ENCODE measurements at regions not wholly inside any gene's neighbourhood (a gene's known extent, or its start where the extent isn't known, plus 50 kb on each side); places are given as distances from the start of the nearest gene placed in this dataset.

- in situ Hi-C loops (cut with HindIII; ENCODE audit: extremely low pct_ligation_motif_present, low pct_unique_long_range_greater_than_20kb) = loop anchor here (25.0 kb wide), 1 partner anchor 717 kb away; no protein-coding TSS in a partner anchor
- Histone ChIP-seq H3K4me1 (ENCODE audit: insufficient read depth, low read length) (peaks cover 6% of the 10 kb centered on the region; the same call in 1 of the 2 replicates), H3K9ac (ENCODE audit: insufficient read depth, low read depth, low read length) (no peak overlapping the region), H3K36me3 (replicated peaks in 1 of 2; ENCODE audit: control insufficient read depth in 1 of 2, insufficient read depth in 2 of 2, low read length in 2 of 2) (no peaks in the 10 kb centered on the region), H3K9me3 (ENCODE audit: low read length) (no peaks in the 10 kb centered on the region), H3K4me2 (ENCODE audit: low read depth, low read length) (no peak overlapping the region), H3K27ac (ENCODE audit: extremely low read length, insufficient read depth, low read length) (no peak overlapping the region), H2AFZ (ENCODE audit: low read length) (no peak overlapping the region), H3K4me3 (replicated peaks in 1 of 3; ENCODE audit: insufficient read depth in 1 of 3, low read depth in 2 of 3, low read length in 3 of 3) (no peak overlapping the region), H3K27me3 (ENCODE audit: control insufficient read depth in 1 of 2, insufficient read depth in 2 of 2, low read length in 2 of 2) (0 out of 5 replicates have a peak, but pooled peaks cover 0 to 4% of the 10 kb centered on the region in 2 experiments), H3K79me2 (ENCODE audit: insufficient read depth, low read length) (no peaks in the 10 kb centered on the region), H4K20me1 (ENCODE audit: insufficient read depth, low read length) (no peaks in the 10 kb centered on the region)
- no TSS peak for BruUV-seq (replicated peaks)
- FAIRE-seq = no peak
- TF ChIP-seq REPIN1 (CRISPR knock-in tag; IDR thresholded peaks at IDR 0.05; ENCODE audit: borderline replicate concordance, low read depth) (no peak), DPF2 (CRISPR knock-in tag; IDR thresholded peaks at IDR 0.05; ENCODE audit: borderline replicate concordance, low read depth) (no peak), TEAD2 (CRISPR knock-in tag; IDR thresholded peaks at IDR 0.05) (no peak)
- TF ChIP-seq, protein P1, sequence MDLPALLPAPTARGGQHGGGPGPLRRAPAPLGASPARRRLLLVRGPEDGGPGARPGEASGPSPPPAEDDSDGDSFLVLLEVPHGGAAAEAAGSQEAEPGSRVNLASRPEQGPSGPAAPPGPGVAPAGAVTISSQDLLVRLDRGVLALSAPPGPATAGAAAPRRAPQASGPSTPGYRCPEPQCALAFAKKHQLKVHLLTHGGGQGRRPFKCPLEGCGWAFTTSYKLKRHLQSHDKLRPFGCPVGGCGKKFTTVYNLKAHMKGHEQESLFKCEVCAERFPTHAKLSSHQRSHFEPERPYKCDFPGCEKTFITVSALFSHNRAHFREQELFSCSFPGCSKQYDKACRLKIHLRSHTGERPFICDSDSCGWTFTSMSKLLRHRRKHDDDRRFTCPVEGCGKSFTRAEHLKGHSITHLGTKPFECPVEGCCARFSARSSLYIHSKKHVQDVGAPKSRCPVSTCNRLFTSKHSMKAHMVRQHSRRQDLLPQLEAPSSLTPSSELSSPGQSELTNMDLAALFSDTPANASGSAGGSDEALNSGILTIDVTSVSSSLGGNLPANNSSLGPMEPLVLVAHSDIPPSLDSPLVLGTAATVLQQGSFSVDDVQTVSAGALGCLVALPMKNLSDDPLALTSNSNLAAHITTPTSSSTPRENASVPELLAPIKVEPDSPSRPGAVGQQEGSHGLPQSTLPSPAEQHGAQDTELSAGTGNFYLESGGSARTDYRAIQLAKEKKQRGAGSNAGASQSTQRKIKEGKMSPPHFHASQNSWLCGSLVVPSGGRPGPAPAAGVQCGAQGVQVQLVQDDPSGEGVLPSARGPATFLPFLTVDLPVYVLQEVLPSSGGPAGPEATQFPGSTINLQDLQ (CRISPR knock-in tag; IDR thresholded peaks at IDR 0.05) = no peak
- ChIA-PET POLR2A (no interaction called here), CTCF (ENCODE audit: low intra/inter-chr PET ratio, low total read pairs) (no interaction called here)
- intact Hi-C loops (cut with micrococcal nuclease; ENCODE audit: unreplicated experiment) = no loop called here
- ATAC-seq = no peak
- WGBS (ENCODE audit: low lambda C conversion rate) = 27% methylated on average over 1 of the region's 1 CpG
- DNase-seq (ENCODE audit: low spot score) = no peak
Measured at GRCh38 chr2:24420373-24420772, 60.0 kb upstream of the ITSN2 start.

DNA sequence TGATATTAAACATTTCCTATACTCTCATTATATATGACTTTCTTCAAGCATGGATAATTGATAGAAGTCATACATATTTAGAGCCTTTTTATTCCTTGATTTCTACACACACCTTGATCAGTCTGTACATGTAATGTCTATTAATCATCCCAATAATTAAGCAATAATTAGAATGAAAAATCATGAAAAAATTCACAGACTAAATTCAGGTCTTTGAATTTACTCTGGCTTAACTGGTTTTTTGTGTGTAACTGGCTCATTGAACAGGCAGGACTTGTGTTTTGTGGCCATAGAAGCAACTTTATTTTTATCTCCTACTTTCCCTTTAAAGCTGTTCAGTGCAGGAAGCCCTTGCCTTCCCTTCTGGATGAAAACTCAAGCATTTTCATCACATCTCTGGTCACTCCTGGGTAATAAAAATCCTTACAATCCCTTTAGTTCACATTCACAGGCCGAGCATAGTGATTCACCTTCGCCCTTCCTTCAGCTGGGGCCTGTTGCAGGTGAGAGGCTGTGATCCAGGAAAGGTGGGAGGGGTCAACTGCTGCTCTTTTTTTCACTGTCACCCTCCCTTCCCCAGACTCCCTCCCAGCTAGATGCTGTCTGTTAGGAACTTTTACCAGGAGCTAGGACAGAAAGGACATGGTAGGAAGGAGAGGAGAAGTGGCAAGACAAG, 58.0 kb upstream of the ITSN2 start:
- CTCF ChIA-PET (ENCODE audit: low intra/inter-chr PET ratio, low total read pairs) = no interaction called here
- no peak overlapping the region for H3K4me3 ChIP-seq (replicated peaks in 1 of 3; ENCODE audit: insufficient read depth in 1 of 3, low read depth in 2 of 3, low read length in 3 of 3)
- H3K79me2 ChIP-seq (ENCODE audit: insufficient read depth, low read length) = no peaks in the 10 kb centered on the region
- H4K20me1 ChIP-seq (ENCODE audit: insufficient read depth, low read length) = no peaks in the 10 kb centered on the region
- intact Hi-C loops (cut with micrococcal nuclease; ENCODE audit: unreplicated experiment) = no loop called here
- DNase-seq (ENCODE audit: low spot score) = no peak
- H3K4me1 ChIP-seq (ENCODE audit: insufficient read depth, low read length) = no peaks in the 10 kb centered on the region
- 0 out of 5 replicates have a peak, but pooled peaks cover 0 to 4% of the 10 kb centered on the region in 2 experiments for H3K27me3 ChIP-seq (ENCODE audit: control insufficient read depth in 1 of 2, insufficient read depth in 2 of 2, low read length in 2 of 2)
- 12% methylated on average over 2 of the region's 2 CpGs for WGBS (ENCODE audit: low lambda C conversion rate)
- H3K9ac ChIP-seq (ENCODE audit: insufficient read depth, low read depth, low read length) = no peak overlapping the region
- POLR2A ChIA-PET = no interaction called here
- no TSS peak for BruUV-seq (replicated peaks)
- H3K4me2 ChIP-seq (ENCODE audit: low read depth, low read length) = no peak overlapping the region
- no peaks in the 10 kb centered on the region for H3K36me3 ChIP-seq (replicated peaks in 1 of 2; ENCODE audit: control insufficient read depth in 1 of 2, insufficient read depth in 2 of 2, low read length in 2 of 2)
- no peak overlapping the region for H3K27ac ChIP-seq (ENCODE audit: extremely low read length, insufficient read depth, low read length)
- no peak for FAIRE-seq
- no peak for TF ChIP-seq MAZ (IDR thresholded peaks at IDR 0.05; ENCODE audit: borderline replicate concordance, low read depth, low read length)
- no peak for TF ChIP-seq MAZ (CRISPR knock-in tag; IDR thresholded peaks at IDR 0.05; ENCODE audit: low read depth)
- peak; percentile 38; the same call in 2 of the 3 replicates for ATAC-seq
- no peaks in the 10 kb centered on the region for H3K9me3 ChIP-seq (ENCODE audit: low read length)
- in situ Hi-C loops (cut with HindIII; ENCODE audit: extremely low pct_ligation_motif_present, low pct_unique_long_range_greater_than_20kb) = loop anchor here (25.0 kb wide), 1 partner anchor 719 kb away; no protein-coding TSS in a partner anchor
- H2AFZ ChIP-seq (ENCODE audit: low read length) = no peak overlapping the region
